ENCODE measurements at regions not wholly inside any gene's neighbourhood (a gene's known extent, or its start where the extent isn't known, plus 50 kb on each side); places are given as distances from the start of the nearest gene placed in this dataset.

GRCh38 chr2:53475766-53476165, 291.8 kb upstream of the CHAC2 start:
- no peak for DNase-seq
- no CpG with 5 or more reads among the region's 2 CpGs for WGBS (ENCODE audit: insufficient coverage)
- Histone ChIP-seq H3K4me3 (ENCODE audit: low read length) (no peak overlapping the region), H3K9me3 (replicated peaks; ENCODE audit: control insufficient read depth, low read depth, low read length) (no peaks in the 10 kb centered on the region), H3K27ac (ENCODE audit: low read length) (no peak overlapping the region), H3K4me1 (ENCODE audit: control insufficient read depth, insufficient read depth, low read length) (no peaks in the 10 kb centered on the region), H3K27me3 (ENCODE audit: control insufficient read depth, insufficient read depth, low read length) (no peaks in the 10 kb centered on the region), H3K36me3 (ENCODE audit: control insufficient read depth, insufficient read depth, low read length) (no peaks in the 10 kb centered on the region)

DNA sequence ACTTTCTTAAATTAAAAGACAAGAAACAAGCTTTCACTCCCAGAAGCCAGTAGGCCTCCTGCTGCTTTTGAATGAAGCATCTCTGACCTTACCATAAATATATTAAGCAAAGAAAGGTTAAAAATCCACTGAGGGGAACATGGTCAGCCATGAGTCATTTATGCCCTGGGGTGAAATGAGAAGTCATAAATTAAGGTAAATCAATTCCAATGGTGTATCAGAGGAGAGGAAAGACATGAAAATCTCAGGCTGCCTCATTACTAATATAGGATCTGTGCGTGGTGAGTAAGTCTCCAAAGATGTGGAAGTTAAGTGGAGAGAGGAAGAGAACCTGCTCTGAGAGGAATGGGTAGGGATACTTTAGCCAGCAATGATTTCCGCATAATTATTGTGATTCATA, 292.3 kb upstream of the CHAC2 start:
- WGBS (ENCODE audit: insufficient coverage), result no CpG with 5 or more reads among the region's 2 CpGs

DNA sequence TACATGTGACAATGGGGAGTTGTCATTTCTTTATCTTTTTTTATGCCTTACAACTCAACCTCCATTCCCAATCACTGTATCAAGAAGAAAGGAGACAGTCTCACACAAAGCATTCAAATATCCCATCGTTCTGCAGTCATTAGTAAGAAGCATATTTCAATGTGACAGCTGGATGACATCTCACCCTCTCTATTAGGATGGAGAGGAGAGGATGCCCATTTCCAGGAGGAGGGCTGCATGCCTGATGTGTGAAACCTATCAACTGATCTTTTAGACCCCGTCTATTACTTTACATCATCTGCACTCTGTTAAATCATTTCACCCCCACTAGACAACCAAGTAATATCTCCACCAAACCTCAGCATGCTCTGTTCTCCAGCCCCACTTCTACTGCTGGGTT, 292.7 kb upstream of the CHAC2 start:
- Histone ChIP-seq H3K27me3 (ENCODE audit: control insufficient read depth, insufficient read depth, low read length) (no peaks in the 10 kb centered on the region), H3K9me3 (replicated peaks; ENCODE audit: control insufficient read depth, low read depth, low read length) (no peaks in the 10 kb centered on the region), H3K27ac (ENCODE audit: low read length) (no peak overlapping the region), H3K36me3 (ENCODE audit: control insufficient read depth, insufficient read depth, low read length) (no peaks in the 10 kb centered on the region), H3K4me1 (ENCODE audit: control insufficient read depth, insufficient read depth, low read length) (no peaks in the 10 kb centered on the region), H3K4me3 (ENCODE audit: low read length) (no peak overlapping the region)
- 33% methylated on average over 1 of the region's 2 CpGs for WGBS (ENCODE audit: insufficient coverage)
- DNase-seq, result no peak

More for the DNA sequence above, 292.3 kb upstream of the CHAC2 start:
- Histone ChIP-seq H3K36me3 (ENCODE audit: control insufficient read depth, insufficient read depth, low read length) (no peaks in the 10 kb centered on the region), H3K27ac (ENCODE audit: low read length) (no peak overlapping the region), H3K27me3 (ENCODE audit: control insufficient read depth, insufficient read depth, low read length) (no peaks in the 10 kb centered on the region), H3K4me1 (ENCODE audit: control insufficient read depth, insufficient read depth, low read length) (no peaks in the 10 kb centered on the region), H3K9me3 (replicated peaks; ENCODE audit: control insufficient read depth, low read depth, low read length) (no peaks in the 10 kb centered on the region), H3K4me3 (ENCODE audit: low read length) (no peak overlapping the region)
- no peak for DNase-seq

- H3K27me3 ChIP-seq (ENCODE audit: control insufficient read depth, insufficient read depth, low read length), result no peaks in the 10 kb centered on the region
- peaks cover 4% of the 10 kb centered on the region for H3K9me3 ChIP-seq (replicated peaks; ENCODE audit: control insufficient read depth, low read depth, low read length)
- no CpG with 5 or more reads among the region's 3 CpGs for WGBS (ENCODE audit: insufficient coverage)
- no peak overlapping the region for H3K4me3 ChIP-seq (ENCODE audit: low read length)
- H3K27ac ChIP-seq (ENCODE audit: low read length), result no peak overlapping the region
- DNase-seq, result peak; percentile 11
- H3K36me3 ChIP-seq (ENCODE audit: control insufficient read depth, insufficient read depth, low read length), result no peaks in the 10 kb centered on the region
- H3K4me1 ChIP-seq (ENCODE audit: control insufficient read depth, insufficient read depth, low read length), result no peaks in the 10 kb centered on the region
Measured at GRCh38 chr2:53473775-53474311, 293.8 kb upstream of the CHAC2 start.

- Histone ChIP-seq H3K4me3 (ENCODE audit: low read length) (no peak overlapping the region), H3K36me3 (ENCODE audit: control insufficient read depth, insufficient read depth, low read length) (no peaks in the 10 kb centered on the region), H3K9me3 (replicated peaks; ENCODE audit: control insufficient read depth, low read depth, low read length) (peaks cover 4% of the 10 kb centered on the region), H3K27me3 (ENCODE audit: control insufficient read depth, insufficient read depth, low read length) (no peaks in the 10 kb centered on the region), H3K27ac (ENCODE audit: low read length) (no peak overlapping the region), H3K4me1 (ENCODE audit: control insufficient read depth, insufficient read depth, low read length) (no peaks in the 10 kb centered on the region)
- WGBS (ENCODE audit: insufficient coverage), result 56% methylated on average over 2 of the region's 4 CpGs
- DNase-seq, result no peak
Measured at GRCh38 chr2:53473236-53473635, 294.4 kb upstream of the CHAC2 start.

GRCh38 chr2:53467467-53468180, 300.0 kb upstream of the CHAC2 start:
- Histone ChIP-seq H3K4me3 (ENCODE audit: low read length) (no peak overlapping the region), H3K9me3 (replicated peaks; ENCODE audit: control insufficient read depth, low read depth, low read length) (peaks cover 4% of the 10 kb centered on the region), H3K36me3 (ENCODE audit: control insufficient read depth, insufficient read depth, low read length) (no peaks in the 10 kb centered on the region), H3K4me1 (ENCODE audit: control insufficient read depth, insufficient read depth, low read length) (no peaks in the 10 kb centered on the region), H3K27ac (ENCODE audit: low read length) (no peak overlapping the region), H3K27me3 (ENCODE audit: control insufficient read depth, insufficient read depth, low read length) (no peaks in the 10 kb centered on the region)
- no peak for DNase-seq
- WGBS (ENCODE audit: insufficient coverage), result 70% methylated on average over 2 of the region's 4 CpGs

GRCh38 chr2:53463806-53464726, 303.5 kb upstream of the CHAC2 start:
- H3K27me3 ChIP-seq (ENCODE audit: control insufficient read depth, insufficient read depth, low read length), result no peaks in the 10 kb centered on the region
- H3K4me3 ChIP-seq (ENCODE audit: low read length), result no peak overlapping the region
- peaks cover 1% of the 10 kb centered on the region for H3K9me3 ChIP-seq (replicated peaks; ENCODE audit: control insufficient read depth, low read depth, low read length)
- H3K36me3 ChIP-seq (ENCODE audit: control insufficient read depth, insufficient read depth, low read length), result no peaks in the 10 kb centered on the region
- WGBS (ENCODE audit: insufficient coverage), result no CpG with 5 or more reads among the region's 3 CpGs
- DNase-seq, result no peak
- H3K27ac ChIP-seq (ENCODE audit: low read length), result no peak overlapping the region
- no peaks in the 10 kb centered on the region for H3K4me1 ChIP-seq (ENCODE audit: control insufficient read depth, insufficient read depth, low read length)

GRCh38 chr2:53460937-53461336, 306.7 kb upstream of the CHAC2 start:
- 96% methylated on average over 3 of the region's 6 CpGs for WGBS (ENCODE audit: insufficient coverage)

DNA sequence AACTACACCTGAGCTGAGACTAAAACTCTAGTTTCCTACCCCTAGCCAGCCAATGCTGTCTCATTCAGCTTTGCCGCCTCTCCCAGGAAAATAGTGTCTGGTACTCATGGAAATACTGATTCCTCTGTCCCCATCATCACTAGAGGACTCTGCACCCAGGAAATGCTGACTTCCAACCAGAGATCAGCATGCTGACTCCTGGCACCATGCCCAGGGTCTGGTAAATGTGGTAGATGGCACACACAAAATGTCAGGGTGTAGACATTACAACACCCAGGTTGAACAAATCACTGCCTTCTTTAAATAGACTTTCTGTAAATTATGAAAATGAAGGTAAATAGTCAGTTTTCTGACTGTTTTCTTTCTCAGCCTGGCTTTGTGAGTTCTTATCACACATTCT, 307.3 kb upstream of the CHAC2 start:
- no peak for DNase-seq
- no CpG with 5 or more reads among the region's 1 CpG for WGBS (ENCODE audit: insufficient coverage)

More at GRCh38 chr2:53460937-53461336, 306.7 kb upstream of the CHAC2 start:
- Histone ChIP-seq H3K4me1 (ENCODE audit: control insufficient read depth, insufficient read depth, low read length) (no peaks in the 10 kb centered on the region), H3K9me3 (replicated peaks; ENCODE audit: control insufficient read depth, low read depth, low read length) (no peaks in the 10 kb centered on the region), H3K27me3 (ENCODE audit: control insufficient read depth, insufficient read depth, low read length) (no peaks in the 10 kb centered on the region), H3K4me3 (ENCODE audit: low read length) (no peak overlapping the region), H3K36me3 (ENCODE audit: control insufficient read depth, insufficient read depth, low read length) (no peaks in the 10 kb centered on the region), H3K27ac (ENCODE audit: low read length) (no peak overlapping the region)
- no peak for DNase-seq

GRCh38 chr2:53455094-53455493, 312.5 kb upstream of the CHAC2 start:
- DNase-seq, result no peak
- H3K9me3 ChIP-seq (replicated peaks; ENCODE audit: control insufficient read depth, low read depth, low read length), result no peaks in the 10 kb centered on the region
- H3K27ac ChIP-seq (ENCODE audit: low read length), result no peak overlapping the region
- H3K4me1 ChIP-seq (ENCODE audit: control insufficient read depth, insufficient read depth, low read length), result peaks cover 13% of the 10 kb centered on the region
- no peak overlapping the region for H3K4me3 ChIP-seq (ENCODE audit: low read length)
- H3K27me3 ChIP-seq (ENCODE audit: control insufficient read depth, insufficient read depth, low read length), result no peaks in the 10 kb centered on the region
- WGBS (ENCODE audit: insufficient coverage), result 62% methylated on average over 3 of the region's 6 CpGs
- H3K36me3 ChIP-seq (ENCODE audit: control insufficient read depth, insufficient read depth, low read length), result no peaks in the 10 kb centered on the region

More for the DNA sequence above, 307.3 kb upstream of the CHAC2 start:
- no peak overlapping the region for H3K4me3 ChIP-seq (ENCODE audit: low read length)
- no peaks in the 10 kb centered on the region for H3K9me3 ChIP-seq (replicated peaks; ENCODE audit: control insufficient read depth, low read depth, low read length)
- H3K4me1 ChIP-seq (ENCODE audit: control insufficient read depth, insufficient read depth, low read length), result no peaks in the 10 kb centered on the region
- H3K27ac ChIP-seq (ENCODE audit: low read length), result no peak overlapping the region
- H3K36me3 ChIP-seq (ENCODE audit: control insufficient read depth, insufficient read depth, low read length), result no peaks in the 10 kb centered on the region
- H3K27me3 ChIP-seq (ENCODE audit: control insufficient read depth, insufficient read depth, low read length), result no peaks in the 10 kb centered on the region

Measured in muscle of leg (tissue), 3 donors.